K562 (cell line): ENCODE measurements at regions not wholly inside any gene's neighbourhood (a gene's known extent, or its start where the extent isn't known, plus 50 kb on each side); places are given as distances from the start of the nearest gene placed in this dataset.

Experiments used
- ATAC-seq: fragments of 200-7000 bp; cut with Tn5 transposase; 3 replicates; pipeline ENCODE4 v1.9.1; 2020; ENCODE audit warnings: moderate library complexity
- BruUV-seq: library from RNA; stranded (reverse); fragments of 400-500 nt; replicated peaks from 2 replicates; lab custom pipeline; 2021; lab: Mats Ljungman, UMichigan
- CTCF ChIA-PET: fragments of 300-600 bp; formaldehyde crosslinking; extraction: SDS; loops from one replicate; lab custom pipeline; 2021; ENCODE audit warnings: low intra/inter-chr PET ratio; lab: Yijun Ruan, JAX
- POLR2A ChIA-PET: fragments of 300-600, 350-650 bp; sonication (Branson Sonifier 250); formaldehyde crosslinking; extraction: SDS; loops from one replicate; lab custom pipeline; 2021; ENCODE audit warnings: antibody characterized with exemption, inconsistent platforms; lab: Yijun Ruan, JAX
- DNase-seq, 4 experiments: peaks; one replicate each; pipeline versions ENCODE4 v3.0.0 to v3.0.0-alpha.2; 2011 to 2018; ENCODE audit warnings: low spot score in 3 of 4, mixed read lengths in 3 of 4; ENCODE audit errors: extremely low read depth in 1 of 4
- FAIRE-seq: peaks from 2 replicates; lab custom pipeline; 2011; peaks lifted over from hg19 to GRCh38; lab: Jason Lieb, UNC
- H2AFZ ChIP-seq: 2 replicates; pipeline ENCODE4 v1.6.0; 2011; ENCODE audit warnings: low read depth, low read length, control low read depth, inconsistent platforms
- H3K27ac ChIP-seq: fragments of 200-600 bp; 3 replicates; pipeline ENCODE4 v1.8.0; 2011; ENCODE audit warnings: low read depth, mild to moderate bottlenecking, control low read depth, inconsistent platforms, low read length, moderate library complexity, mixed read lengths; ENCODE audit errors: extremely low read depth
- H3K27me3 ChIP-seq, 2 experiments: fragments of 300-600 bp in 1 of 2; 2 replicates in 1 of 2; 3 replicates in 1 of 2; pipeline versions ENCODE4 v1.6.0 to v1.8.0; 2011; ENCODE audit warnings: inconsistent platforms in 2 of 2, low read length in 2 of 2, mild to moderate bottlenecking in 1 of 2, mixed read lengths in 1 of 2, moderate library complexity in 1 of 2; ENCODE audit not compliant: control insufficient read depth in 2 of 2, insufficient read depth in 2 of 2
- H3K36me3 ChIP-seq: fragments of 300-600 bp; 3 replicates; pipeline ENCODE4 v1.8.0; 2011; ENCODE audit warnings: mild to moderate bottlenecking, low read length, inconsistent platforms; ENCODE audit not compliant: control insufficient read depth, insufficient read depth
- H3K4me1 ChIP-seq, 2 experiments: fragments of 200-600 bp in 1 of 2; replicated peaks in 1 of 2; 2 replicates in 1 of 2; 3 replicates in 1 of 2; pipeline versions ENCODE4 v1.5.1 to v1.8.0; 2011; ENCODE audit warnings: inconsistent platforms in 2 of 2, low read length in 2 of 2, mild to moderate bottlenecking in 1 of 2, mixed read lengths in 1 of 2, moderate library complexity in 1 of 2; ENCODE audit not compliant: control insufficient read depth in 2 of 2, insufficient read depth in 2 of 2
- H3K4me2 ChIP-seq: 2 replicates; pipeline ENCODE4 v1.6.1; 2011; ENCODE audit warnings: low read length, control low read depth, inconsistent platforms, mixed read lengths; ENCODE audit not compliant: insufficient read depth
- H3K4me3 ChIP-seq: fragments of 200-600 bp; sonication (generic), shearing (Covaris generic); 2 replicates; pipeline ENCODE4 v1.5.1; 2016; ENCODE audit warnings: control low read depth, inconsistent platforms
- H3K79me2 ChIP-seq: fragments of 200-600 bp; 3 replicates; pipeline ENCODE4 v1.8.0; 2011; ENCODE audit warnings: low read length, inconsistent platforms; ENCODE audit not compliant: control insufficient read depth, insufficient read depth
- H3K9ac ChIP-seq, 2 experiments: 2 replicates each; pipeline versions ENCODE4 v1.6.0 to v1.6.1; 2011; ENCODE audit warnings: low read depth in 2 of 2, low read length in 2 of 2, control low read depth in 1 of 2, inconsistent platforms in 1 of 2, mild to moderate bottlenecking in 1 of 2, mixed read lengths in 1 of 2; ENCODE audit not compliant: insufficient read depth in 1 of 2
- H3K9me1 ChIP-seq: one replicate; pipeline ENCODE4 v1.6.0; 2011; ENCODE audit warnings: inconsistent platforms, mild to moderate bottlenecking, low read length, moderate library complexity; ENCODE audit not compliant: control insufficient read depth, insufficient read depth
- H3K9me3 ChIP-seq: replicated peaks from 2 replicates; pipeline ENCODE4 v1.5.1; 2011; ENCODE audit warnings: low read depth, low read length, inconsistent platforms; ENCODE audit not compliant: control insufficient read depth, insufficient read depth
- H4K20me1 ChIP-seq: replicated peaks from 2 replicates; pipeline ENCODE4 v1.6.1; 2011; ENCODE audit warnings: low read length, inconsistent platforms, mixed read lengths; ENCODE audit not compliant: control insufficient read depth, insufficient read depth
- ELF2 ChIP-seq: fragments of 250-450 bp; sonication (Bioruptor Pico); IDR thresholded peaks from 2 replicates; pipeline ENCODE4 v1.5.0; 2021; ENCODE audit warnings: mild to moderate bottlenecking
- YY1 ChIP-seq, 3 experiments: IDR thresholded peaks; 2 replicates each; pipeline ENCODE4 v1.6.1; 2011; ENCODE audit warnings: low read length in 2 of 3, mild to moderate bottlenecking in 2 of 3, moderate library complexity in 2 of 3, borderline replicate concordance in 1 of 3, control low read depth in 1 of 3, low read depth in 1 of 3; ENCODE audit not compliant: insufficient read depth in 3 of 3, insufficient replicate concordance in 2 of 3, control insufficient read depth in 1 of 3, insufficient read length in 1 of 3; ENCODE audit errors: extremely low read depth in 1 of 3
- ZNF3 ChIP-seq: fragments of 250-450 bp; sonication (Bioruptor Pico); IDR thresholded peaks from 2 replicates; pipeline ENCODE4 v1.5.0; 2021; ENCODE audit warnings: mild to moderate bottlenecking, moderate library complexity
- ZSCAN29 ChIP-seq: fragments of 450-650 bp; IDR thresholded peaks from 2 replicates; pipeline ENCODE4 v1.6.1; 2017
- WGBS: fragments of 100-300 bp; shearing (Covaris generic); methylation state at CpG from one replicate; pipeline ENCODE4 v1.1.6; 2016; ENCODE audit warnings: low coverage, mixed read lengths; ENCODE audit not compliant: insufficient coverage; ENCODE audit errors: missing lambda C conversion rate; 5-methylcytosine and 5-hydroxymethylcytosine counted together
- in situ Hi-C: fragments of 300-500 bp; cut with MboI; formaldehyde crosslinking; loops from 4 replicates; pipeline ENCODE4 v1.15.0; 2018; ENCODE audit warnings: inconsistent platforms, mixed read lengths
- intact Hi-C: fragments of 100-400 bp; cut with micrococcal nuclease; formaldehyde crosslinking; loops from 2 replicates; pipeline ENCODE4 v1.14.2; 2022
- TF ChIP-seq, protein P1 (sequence below): fragments of 450-650 bp; IDR thresholded peaks from 2 replicates; pipeline ENCODE4 v1.6.1; 2016; ENCODE audit warnings: low read depth
- TF ChIP-seq, protein P2 (sequence below): fragments of 450-650 bp; IDR thresholded peaks from 2 replicates; pipeline ENCODE4 v1.6.1; 2014; ENCODE audit warnings: low read depth, mild to moderate bottlenecking, moderate library complexity, borderline replicate concordance

DNA sequence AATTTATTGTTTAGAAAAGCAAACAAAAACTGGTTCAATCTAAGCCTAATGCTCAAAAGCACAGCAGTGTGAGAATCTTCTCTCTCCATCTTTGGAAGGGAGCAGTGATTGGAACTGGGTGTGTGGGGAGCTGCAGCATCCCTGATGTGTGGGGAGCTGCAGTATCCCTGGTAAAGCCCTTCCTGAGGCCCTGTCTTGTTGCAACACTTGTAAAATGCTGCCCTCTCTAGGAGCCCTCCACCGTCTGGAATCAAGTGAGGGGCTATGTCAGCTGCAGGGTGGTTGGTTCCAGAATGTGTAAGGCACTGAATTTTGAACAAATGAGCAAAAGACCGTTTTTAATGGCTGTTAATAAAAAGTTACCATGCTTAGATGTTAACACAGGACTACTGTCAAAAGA, 147.7 kb upstream of the RAB12 start:
- intact Hi-C loops: no loop called here
- H3K79me2 ChIP-seq: no peaks in the 10 kb centered on the region
- no peaks in the 10 kb centered on the region for H3K9me1 ChIP-seq
- H4K20me1 ChIP-seq: no peaks in the 10 kb centered on the region
- TF ChIP-seq ZNF3 (CRISPR knock-in tag): no peak
- no peak for TF ChIP-seq ELF2 (CRISPR knock-in tag)
- no peak for TF ChIP-seq YY1 (IDR thresholded peaks at IDR 0.05; ENCODE audit: borderline replicate concordance in 1 of 3, control insufficient read depth in 1 of 3, extremely low read depth in 1 of 3, insufficient read depth in 3 of 3, insufficient read length in 1 of 3, insufficient replicate concordance in 2 of 3, low read depth in 1 of 3, low read length in 2 of 3)
- TF ChIP-seq, protein P1, sequence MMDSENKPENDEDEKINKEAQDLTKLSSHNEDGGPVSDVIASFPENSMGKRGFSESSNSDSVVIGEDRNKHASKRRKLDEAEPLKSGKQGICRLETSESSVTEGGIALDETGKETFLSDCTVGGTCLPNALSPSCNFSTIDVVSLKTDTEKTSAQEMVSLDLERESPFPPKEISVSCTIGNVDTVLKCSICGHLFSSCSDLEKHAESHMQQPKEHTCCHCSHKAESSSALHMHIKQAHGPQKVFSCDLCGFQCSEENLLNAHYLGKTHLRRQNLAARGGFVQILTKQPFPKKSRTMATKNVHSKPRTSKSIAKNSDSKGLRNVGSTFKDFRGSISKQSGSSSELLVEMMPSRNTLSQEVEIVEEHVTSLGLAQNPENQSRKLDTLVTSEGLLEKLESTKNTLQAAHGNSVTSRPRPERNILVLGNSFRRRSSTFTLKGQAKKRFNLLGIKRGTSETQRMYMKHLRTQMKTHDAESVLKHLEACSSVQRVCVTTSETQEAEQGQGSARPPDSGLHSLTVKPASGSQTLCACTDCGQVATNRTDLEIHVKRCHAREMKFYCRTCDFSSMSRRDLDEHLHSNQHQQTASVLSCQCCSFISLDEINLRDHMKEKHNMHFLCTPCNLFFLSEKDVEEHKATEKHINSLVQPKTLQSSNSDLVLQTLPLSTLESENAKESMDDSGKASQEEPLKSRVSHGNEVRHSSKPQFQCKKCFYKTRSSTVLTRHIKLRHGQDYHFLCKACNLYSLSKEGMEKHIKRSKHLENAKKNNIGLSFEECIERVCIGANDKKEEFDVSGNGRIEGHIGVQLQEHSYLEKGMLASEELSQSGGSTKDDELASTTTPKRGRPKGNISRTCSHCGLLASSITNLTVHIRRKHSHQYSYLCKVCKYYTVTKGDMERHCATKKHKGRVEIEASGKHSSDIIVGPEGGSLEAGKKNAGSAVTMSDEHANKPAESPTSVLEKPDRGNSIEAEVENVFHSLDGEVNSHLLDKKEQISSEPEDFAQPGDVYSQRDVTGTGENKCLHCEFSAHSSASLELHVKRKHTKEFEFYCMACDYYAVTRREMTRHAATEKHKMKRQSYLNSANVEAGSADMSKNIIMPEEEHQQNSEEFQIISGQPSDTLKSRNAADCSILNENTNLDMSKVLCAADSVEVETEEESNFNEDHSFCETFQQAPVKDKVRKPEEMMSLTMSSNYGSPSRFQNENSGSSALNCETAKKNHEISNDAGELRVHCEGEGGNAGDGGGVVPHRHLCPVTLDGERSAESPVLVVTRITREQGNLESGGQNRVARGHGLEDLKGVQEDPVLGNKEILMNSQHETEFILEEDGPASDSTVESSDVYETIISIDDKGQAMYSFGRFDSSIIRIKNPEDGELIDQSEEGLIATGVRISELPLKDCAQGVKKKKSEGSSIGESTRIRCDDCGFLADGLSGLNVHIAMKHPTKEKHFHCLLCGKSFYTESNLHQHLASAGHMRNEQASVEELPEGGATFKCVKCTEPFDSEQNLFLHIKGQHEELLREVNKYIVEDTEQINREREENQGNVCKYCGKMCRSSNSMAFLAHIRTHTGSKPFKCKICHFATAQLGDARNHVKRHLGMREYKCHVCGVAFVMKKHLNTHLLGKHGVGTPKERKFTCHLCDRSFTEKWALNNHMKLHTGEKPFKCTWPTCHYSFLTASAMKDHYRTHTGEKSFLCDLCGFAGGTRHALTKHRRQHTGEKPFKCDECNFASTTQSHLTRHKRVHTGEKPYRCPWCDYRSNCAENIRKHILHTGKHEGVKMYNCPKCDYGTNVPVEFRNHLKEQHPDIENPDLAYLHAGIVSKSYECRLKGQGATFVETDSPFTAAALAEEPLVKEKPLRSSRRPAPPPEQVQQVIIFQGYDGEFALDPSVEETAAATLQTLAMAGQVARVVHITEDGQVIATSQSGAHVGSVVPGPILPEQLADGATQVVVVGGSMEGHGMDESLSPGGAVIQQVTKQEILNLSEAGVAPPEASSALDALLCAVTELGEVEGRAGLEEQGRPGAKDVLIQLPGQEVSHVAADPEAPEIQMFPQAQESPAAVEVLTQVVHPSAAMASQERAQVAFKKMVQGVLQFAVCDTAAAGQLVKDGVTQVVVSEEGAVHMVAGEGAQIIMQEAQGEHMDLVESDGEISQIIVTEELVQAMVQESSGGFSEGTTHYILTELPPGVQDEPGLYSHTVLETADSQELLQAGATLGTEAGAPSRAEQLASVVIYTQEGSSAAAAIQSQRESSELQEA: no peak
- TF ChIP-seq, protein P2, sequence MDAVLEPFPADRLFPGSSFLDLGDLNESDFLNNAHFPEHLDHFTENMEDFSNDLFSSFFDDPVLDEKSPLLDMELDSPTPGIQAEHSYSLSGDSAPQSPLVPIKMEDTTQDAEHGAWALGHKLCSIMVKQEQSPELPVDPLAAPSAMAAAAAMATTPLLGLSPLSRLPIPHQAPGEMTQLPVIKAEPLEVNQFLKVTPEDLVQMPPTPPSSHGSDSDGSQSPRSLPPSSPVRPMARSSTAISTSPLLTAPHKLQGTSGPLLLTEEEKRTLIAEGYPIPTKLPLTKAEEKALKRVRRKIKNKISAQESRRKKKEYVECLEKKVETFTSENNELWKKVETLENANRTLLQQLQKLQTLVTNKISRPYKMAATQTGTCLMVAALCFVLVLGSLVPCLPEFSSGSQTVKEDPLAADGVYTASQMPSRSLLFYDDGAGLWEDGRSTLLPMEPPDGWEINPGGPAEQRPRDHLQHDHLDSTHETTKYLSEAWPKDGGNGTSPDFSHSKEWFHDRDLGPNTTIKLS: no peak
- TF ChIP-seq ZSCAN29: no peak
- FAIRE-seq (no peak), ATAC-seq (no peak), DNase-seq (no peak)
- no peaks in the 10 kb centered on the region for H3K36me3 ChIP-seq
- H3K4me3 ChIP-seq: no peak overlapping the region
- H2AFZ ChIP-seq: no peak overlapping the region
- in situ Hi-C loops: no loop called here
- H3K27ac ChIP-seq: no peak overlapping the region
- ChIA-PET CTCF (no interaction called here), POLR2A (interaction anchor here (0.9 to 1.3 kb wide), 3 partner anchors 9 to 13 kb away, joined by 3 read pairs; no protein-coding TSS in a partner anchor)
- no TSS peak for BruUV-seq
- peaks cover 9 to 32% of the 10 kb centered on the region in 2 experiments; a peak in 4 of 5 replicates for H3K27me3 ChIP-seq
- peaks cover 0 to 3% of the 10 kb centered on the region in 2 experiments; a peak in 1 of 5 replicates for H3K4me1 ChIP-seq
- no peak overlapping the region for H3K4me2 ChIP-seq
- no peak overlapping the region for H3K9ac ChIP-seq
- 0% methylated on average over 2 of the region's 2 CpGs for WGBS
- no peaks in the 10 kb centered on the region for H3K9me3 ChIP-seq
